Trophoblast cell (in vitro differentiated cells and primary cell): ENCODE measurements at regions not wholly inside any gene's neighbourhood (a gene's known extent, or its start where the extent isn't known, plus 50 kb on each side); places are given as distances from the start of the nearest gene placed in this dataset.
A peak's percentile ranks its signal among the peaks of the same experiment; 100 is the strongest.

ENCODE experiments used
- DNase-seq, 2 donors: peaks; one replicate each; pipeline ENCODE4 v3.0.0-alpha.2; 2016
- H2AFZ ChIP-seq: 2 replicates; pipeline ENCODE4 v1.6.1; 2013; ENCODE audit warnings: low read length, moderate library complexity, mild to moderate bottlenecking; ENCODE audit not compliant: insufficient read depth, poor library complexity
- H2AK5ac ChIP-seq: 2 replicates; pipeline ENCODE4 v1.6.1; 2013; ENCODE audit warnings: mild to moderate bottlenecking, low read length
- H2BK120ac ChIP-seq: 2 replicates; pipeline ENCODE4 v1.6.1; 2013; ENCODE audit warnings: low read length, mild to moderate bottlenecking, moderate library complexity; ENCODE audit not compliant: insufficient read depth, poor library complexity
- H2BK12ac ChIP-seq: 2 replicates; pipeline ENCODE4 v1.6.1; 2013; ENCODE audit warnings: mild to moderate bottlenecking, low read length, moderate library complexity
- H2BK5ac ChIP-seq: 2 replicates; pipeline ENCODE4 v1.6.1; 2013; ENCODE audit warnings: low read length, low read depth, moderate library complexity, mild to moderate bottlenecking; ENCODE audit not compliant: poor library complexity
- H3K14ac ChIP-seq: 2 replicates; pipeline ENCODE4 v1.6.1; 2013; ENCODE audit warnings: mild to moderate bottlenecking, low read length
- H3K18ac ChIP-seq: 2 replicates; pipeline ENCODE4 v1.6.1; 2013; ENCODE audit warnings: mild to moderate bottlenecking, low read length
- H3K23ac ChIP-seq: 2 replicates; pipeline ENCODE4 v1.6.1; 2013; ENCODE audit warnings: low read length
- H3K27ac ChIP-seq: 2 replicates; pipeline ENCODE4 v1.5.1; 2013; ENCODE audit warnings: low read depth, mild to moderate bottlenecking, inconsistent platforms, low read length, moderate library complexity
- H3K27me3 ChIP-seq: 2 replicates; pipeline ENCODE4 v1.6.1; 2013; ENCODE audit warnings: inconsistent platforms, mild to moderate bottlenecking, low read length, moderate library complexity; ENCODE audit not compliant: insufficient read depth
- H3K36me3 ChIP-seq, 2 experiments: 1 replicate in 1 of 2; 2 replicates in 1 of 2; pipeline ENCODE4 v1.6.1; 2013; ENCODE audit warnings: low read length in 2 of 2, mild to moderate bottlenecking in 2 of 2, moderate library complexity in 1 of 2; ENCODE audit not compliant: insufficient read depth in 2 of 2, control insufficient read depth in 1 of 2
- H3K4ac ChIP-seq: 2 replicates; pipeline ENCODE4 v1.6.1; 2013; ENCODE audit warnings: low read depth, mild to moderate bottlenecking, low read length, moderate library complexity
- H3K4me1 ChIP-seq, 2 experiments: 1 replicate in 1 of 2; 2 replicates in 1 of 2; pipeline ENCODE4 v1.6.1; 2013; ENCODE audit warnings: low read length in 2 of 2, mild to moderate bottlenecking in 2 of 2, moderate library complexity in 1 of 2; ENCODE audit not compliant: insufficient read depth in 2 of 2, control insufficient read depth in 1 of 2
- H3K4me2 ChIP-seq: 2 replicates; pipeline ENCODE4 v1.6.1; 2013; ENCODE audit warnings: inconsistent platforms, mild to moderate bottlenecking, low read length, moderate library complexity
- H3K4me3 ChIP-seq: 2 replicates; pipeline ENCODE4 v1.5.1; 2013; ENCODE audit warnings: mild to moderate bottlenecking, low read depth, low read length, inconsistent platforms
- H3K79me1 ChIP-seq: one replicate; pipeline ENCODE4 v1.6.1; 2013; ENCODE audit warnings: low read length
- H3K79me2 ChIP-seq: 2 replicates; pipeline ENCODE4 v1.6.1; 2013; ENCODE audit warnings: low read length, mild to moderate bottlenecking; ENCODE audit not compliant: control insufficient read depth, insufficient read depth, poor library complexity
- H3K9ac ChIP-seq: 2 replicates; pipeline ENCODE4 v1.6.1; 2013; ENCODE audit warnings: mild to moderate bottlenecking, low read length
- H3K9me3 ChIP-seq: 2 replicates; pipeline ENCODE4 v1.6.1; 2013; ENCODE audit warnings: low read depth, mild to moderate bottlenecking, control low read depth, inconsistent platforms, low read length; ENCODE audit not compliant: insufficient read depth
- H4K12ac ChIP-seq: 2 replicates; pipeline ENCODE4 v1.6.1; 2013; ENCODE audit warnings: low read depth, mild to moderate bottlenecking, low read length, moderate library complexity
- H4K8ac ChIP-seq: 2 replicates; pipeline ENCODE4 v1.6.1; 2013; ENCODE audit warnings: low read depth, mild to moderate bottlenecking, low read length, moderate library complexity
- H4K91ac ChIP-seq: one replicate; pipeline ENCODE4 v1.6.1; 2013; ENCODE audit warnings: low read depth, mild to moderate bottlenecking, low read length, moderate library complexity
- WGBS: extraction: QIAGEN DNeasy Blood & Tissue Kit; methylation state at CpG from one replicate; pipeline ENCODE4 v1.1.7; 2013; ENCODE audit warnings: missing lambda C conversion rate; ENCODE audit not compliant: insufficient read length, insufficient coverage; ENCODE audit errors: extremely low coverage; 5-methylcytosine and 5-hydroxymethylcytosine counted together

DNA sequence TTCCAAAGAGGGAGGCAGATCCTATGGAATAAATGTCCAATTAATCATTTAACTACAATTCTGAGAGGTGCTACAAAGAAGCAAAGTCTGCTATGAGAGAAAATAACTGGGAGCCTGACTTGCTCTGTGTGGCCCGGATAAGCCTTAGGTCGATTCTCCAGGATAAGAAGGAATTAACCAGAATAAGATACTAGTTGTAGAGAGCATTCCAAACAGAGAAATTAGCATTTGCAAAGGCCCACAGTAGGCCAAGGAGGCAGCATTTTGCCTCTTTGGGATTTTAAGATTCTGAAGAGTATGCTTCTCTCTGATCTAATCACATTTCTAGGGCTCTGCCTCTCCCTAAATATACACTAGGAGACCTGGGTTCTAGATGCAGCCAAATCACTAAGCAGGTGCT is 113.7 kb downstream of the SNX19 start:
- H2BK5ac ChIP-seq, result no peak overlapping the region
- H2BK12ac ChIP-seq, result no peak overlapping the region
- H3K4ac ChIP-seq, result no peak overlapping the region
- no peaks in the 10 kb centered on the region for H3K27me3 ChIP-seq
- H3K4me2 ChIP-seq, result no peak overlapping the region
- no peaks in the 10 kb centered on the region for H3K36me3 ChIP-seq
- H3K79me2 ChIP-seq, result no peaks in the 10 kb centered on the region
- H2AK5ac ChIP-seq, result no peak overlapping the region
- H3K27ac ChIP-seq, result no peak overlapping the region
- no peak overlapping the region for H2AFZ ChIP-seq
- H3K79me1 ChIP-seq, result no peaks in the 10 kb centered on the region
- H4K8ac ChIP-seq, result no peak overlapping the region
- H3K9ac ChIP-seq, result no peak overlapping the region
- no peak for DNase-seq
- H4K12ac ChIP-seq, result no peak overlapping the region
- peaks cover 2% of the 10 kb centered on the region for H3K9me3 ChIP-seq
- WGBS, result no CpG with 5 or more reads among the region's 2 CpGs
- H3K18ac ChIP-seq, result no peak overlapping the region
- H4K91ac ChIP-seq, result no peak overlapping the region
- no peak overlapping the region for H3K4me3 ChIP-seq
- no peak overlapping the region for H3K14ac ChIP-seq
- no peak overlapping the region for H3K23ac ChIP-seq
- no peak overlapping the region for H2BK120ac ChIP-seq
- no peaks in the 10 kb centered on the region for H3K4me1 ChIP-seq

DNA sequence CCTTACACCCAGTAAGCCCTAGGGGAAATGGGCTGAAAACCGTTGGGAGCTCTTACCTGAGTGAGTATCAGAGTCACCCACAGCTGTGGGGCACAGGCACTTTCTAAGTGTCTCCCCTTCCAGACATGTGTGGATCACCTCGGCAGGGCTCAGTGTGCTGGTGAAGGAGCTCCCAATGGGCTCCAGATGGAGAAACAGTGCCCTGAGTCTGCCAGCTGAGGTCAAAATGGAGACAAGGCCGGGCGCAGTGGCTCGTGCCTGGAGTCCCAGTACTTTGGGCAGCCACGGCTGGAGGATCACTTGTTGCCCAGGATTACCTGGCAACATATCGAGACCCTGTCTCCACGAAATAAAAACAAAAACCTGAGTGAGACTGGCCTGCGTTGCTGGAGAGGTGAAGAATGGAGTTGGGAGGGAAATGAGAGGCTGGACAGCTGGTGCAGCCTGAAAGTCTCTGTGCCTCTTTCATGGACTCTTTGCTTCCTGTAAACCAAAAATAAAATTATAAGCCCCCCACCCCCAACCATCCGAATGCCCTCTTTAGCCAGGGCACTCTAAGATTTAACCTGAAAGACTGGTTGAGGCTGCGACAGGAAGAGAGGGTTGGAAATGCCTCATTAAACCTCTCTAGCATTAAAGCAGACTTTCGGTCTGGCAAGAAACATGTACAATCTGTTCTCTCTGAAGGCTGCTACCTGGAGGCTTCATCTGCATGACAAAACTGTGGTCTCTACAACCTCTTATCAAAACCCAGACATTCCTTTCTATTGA is 111.8 kb downstream of the SNX19 start:
- H3K18ac ChIP-seq, result no peak overlapping the region
- no peak overlapping the region for H3K9ac ChIP-seq
- H3K4ac ChIP-seq, result no peak overlapping the region
- H3K27ac ChIP-seq, result no peak overlapping the region
- H4K8ac ChIP-seq, result no peak overlapping the region
- H4K12ac ChIP-seq, result no peak overlapping the region
- H2AFZ ChIP-seq, result no peak overlapping the region
- H3K79me1 ChIP-seq, result no peaks in the 10 kb centered on the region
- H2AK5ac ChIP-seq, result peak overlapping the region; percentile 66
- H3K14ac ChIP-seq, result no peak overlapping the region
- H2BK120ac ChIP-seq, result no peak overlapping the region
- no peak overlapping the region for H3K23ac ChIP-seq
- H3K36me3 ChIP-seq, result no peaks in the 10 kb centered on the region
- H3K79me2 ChIP-seq, result no peaks in the 10 kb centered on the region
- H2BK5ac ChIP-seq, result no peak overlapping the region
- WGBS, result no CpG with 5 or more reads among the region's 12 CpGs
- no peaks in the 10 kb centered on the region for H3K9me3 ChIP-seq
- H3K27me3 ChIP-seq, result no peaks in the 10 kb centered on the region
- no peak for DNase-seq
- H4K91ac ChIP-seq, result no peak overlapping the region
- H2BK12ac ChIP-seq, result peak overlapping the region; percentile 27
- H3K4me3 ChIP-seq, result no peak overlapping the region
- H3K4me2 ChIP-seq, result no peak overlapping the region
- no peaks in the 10 kb centered on the region for H3K4me1 ChIP-seq

DNA sequence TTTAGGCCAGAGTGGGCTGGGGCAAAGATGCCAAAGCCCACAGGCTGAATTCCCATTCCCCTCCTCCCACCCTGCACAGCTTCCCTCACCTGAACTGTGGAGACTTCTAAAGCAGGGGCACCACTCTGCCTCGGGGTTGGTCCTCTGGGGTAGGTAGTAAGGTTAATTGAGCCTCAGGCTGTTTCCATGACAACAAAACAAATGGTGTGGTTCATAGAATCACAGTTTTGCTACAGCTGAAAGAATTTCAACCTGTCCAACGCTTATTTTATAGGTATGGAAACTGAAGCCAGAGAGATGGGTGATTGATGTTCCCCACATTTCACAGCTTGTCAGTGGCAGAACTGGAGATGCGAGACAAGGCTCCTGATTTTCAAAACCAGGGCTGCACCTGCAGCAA is 109.5 kb downstream of the SNX19 start:
- H3K4ac ChIP-seq, result no peak overlapping the region
- H2AK5ac ChIP-seq, result no peak overlapping the region
- H3K18ac ChIP-seq, result no peak overlapping the region
- no peak overlapping the region for H2BK120ac ChIP-seq
- no CpG with 5 or more reads among the region's 3 CpGs for WGBS
- no peaks in the 10 kb centered on the region for H3K79me1 ChIP-seq
- no peak overlapping the region for H3K23ac ChIP-seq
- no peak overlapping the region for H3K4me3 ChIP-seq
- H3K4me1 ChIP-seq, result no peaks in the 10 kb centered on the region
- no peak overlapping the region for H2BK12ac ChIP-seq
- H4K8ac ChIP-seq, result no peak overlapping the region
- H3K9me3 ChIP-seq, result no peaks in the 10 kb centered on the region
- H3K9ac ChIP-seq, result no peak overlapping the region
- no peak overlapping the region for H2AFZ ChIP-seq
- no peak overlapping the region for H3K4me2 ChIP-seq
- no peaks in the 10 kb centered on the region for H3K36me3 ChIP-seq
- no peaks in the 10 kb centered on the region for H3K79me2 ChIP-seq
- H3K27me3 ChIP-seq, result no peaks in the 10 kb centered on the region
- no peak overlapping the region for H2BK5ac ChIP-seq
- DNase-seq, result no peak
- H4K91ac ChIP-seq, result no peak overlapping the region
- H3K14ac ChIP-seq, result no peak overlapping the region
- H4K12ac ChIP-seq, result no peak overlapping the region
- H3K27ac ChIP-seq, result no peak overlapping the region

DNA sequence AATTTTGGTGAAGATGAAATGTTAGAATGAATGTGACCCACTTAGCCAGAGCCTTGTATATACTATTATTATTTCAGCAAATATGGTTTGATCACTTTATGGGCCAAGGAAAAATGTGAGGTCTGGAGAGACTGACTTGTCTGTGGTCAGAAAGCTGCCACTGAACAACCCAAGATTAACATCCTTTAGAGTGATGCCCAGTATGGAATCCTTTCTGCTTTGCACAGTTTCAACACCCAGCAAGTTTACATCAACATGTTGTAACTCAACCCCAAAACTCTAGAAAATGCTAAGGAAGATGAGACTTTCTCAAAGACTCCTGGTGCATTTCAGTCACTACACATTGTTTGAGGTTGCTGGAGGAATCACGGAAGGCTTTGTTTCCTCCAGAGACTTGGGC is 107.7 kb downstream of the SNX19 start:
- Histone ChIP-seq H3K4me1 (no peaks in the 10 kb centered on the region), H3K4me2 (no peak overlapping the region)
- no peak for DNase-seq

More for the DNA sequence above, 107.7 kb downstream of the SNX19 start:
- H2BK12ac ChIP-seq, result no peak overlapping the region
- H4K91ac ChIP-seq, result no peak overlapping the region
- H3K79me1 ChIP-seq, result no peaks in the 10 kb centered on the region
- H4K12ac ChIP-seq, result no peak overlapping the region
- no peak overlapping the region for H2BK5ac ChIP-seq
- no peaks in the 10 kb centered on the region for H3K36me3 ChIP-seq
- no peak overlapping the region for H3K27ac ChIP-seq
- H3K9me3 ChIP-seq, result no peaks in the 10 kb centered on the region
- H2AK5ac ChIP-seq, result no peak overlapping the region
- no peak overlapping the region for H2AFZ ChIP-seq
- no peak overlapping the region for H3K18ac ChIP-seq
- H2BK120ac ChIP-seq, result no peak overlapping the region
- no peak overlapping the region for H3K4me3 ChIP-seq
- no peak overlapping the region for H3K9ac ChIP-seq
- no CpG with 5 or more reads among the region's 1 CpG for WGBS
- H3K14ac ChIP-seq, result no peak overlapping the region
- no peak overlapping the region for H3K4ac ChIP-seq
- H3K79me2 ChIP-seq, result no peaks in the 10 kb centered on the region
- H4K8ac ChIP-seq, result no peak overlapping the region
- no peak overlapping the region for H3K23ac ChIP-seq
- H3K27me3 ChIP-seq, result no peaks in the 10 kb centered on the region
